HEK293T (cell line): ENCODE measurements at regions not wholly inside any gene's neighbourhood (a gene's known extent, or its start where the extent isn't known, plus 50 kb on each side); places are given as distances from the start of the nearest gene placed in this dataset.

ENCODE experiments used
- CTCF ChIA-PET: fragments of 350-600 bp; formaldehyde crosslinking; extraction: SDS; loops from one replicate; lab custom pipeline; 2021; ENCODE audit warnings: antibody characterized with exemption, inconsistent platforms; lab: Yijun Ruan, JAX
- POLR2A ChIA-PET: fragments of 350-600 bp; formaldehyde crosslinking; extraction: SDS; loops from one replicate; lab custom pipeline; 2020; ENCODE audit warnings: antibody characterized with exemption, inconsistent platforms; lab: Yijun Ruan, JAX
- DNase-seq: peaks from one replicate; pipeline ENCODE4 v3.0.0; 2012; ENCODE audit warnings: mixed read lengths; ENCODE audit errors: extremely low spot score
- ARNT ChIP-seq: fragments of 450-650 bp; IDR thresholded peaks from 2 replicates; pipeline ENCODE4 v1.6.1; 2017; ENCODE audit warnings: mild to moderate bottlenecking
- BHLHE40 ChIP-seq: fragments of 450-650 bp; IDR thresholded peaks from 2 replicates; pipeline ENCODE4 v1.6.1; 2016; ENCODE audit warnings: mild to moderate bottlenecking, moderate library complexity, borderline replicate concordance
- CTBP1 ChIP-seq: fragments of 450-650 bp; IDR thresholded peaks from 2 replicates; pipeline ENCODE4 v1.6.1; 2016; ENCODE audit warnings: borderline replicate concordance
- ELF4 ChIP-seq: fragments of 450-650 bp; IDR thresholded peaks from 2 replicates; pipeline ENCODE4 v1.6.1; 2017; ENCODE audit warnings: antibody characterized with exemption
- FOXA1 ChIP-seq: fragments of 450-650 bp; IDR thresholded peaks from 2 replicates; pipeline ENCODE4 v1.6.1; 2016; ENCODE audit warnings: mild to moderate bottlenecking
- FOXK2 ChIP-seq: fragments of 450-650 bp; IDR thresholded peaks from 2 replicates; pipeline ENCODE4 v1.6.1; 2016; ENCODE audit warnings: mild to moderate bottlenecking
- FOXM1 ChIP-seq: fragments of 450-650 bp; IDR thresholded peaks from 2 replicates; pipeline ENCODE4 v1.6.1; 2017; ENCODE audit warnings: mild to moderate bottlenecking, borderline replicate concordance
- HDGF ChIP-seq: fragments of 450-650 bp; IDR thresholded peaks from 2 replicates; pipeline ENCODE4 v1.6.1; 2017; ENCODE audit warnings: antibody characterized with exemption, borderline replicate concordance
- L3MBTL2 ChIP-seq: fragments of 450-650 bp; conservative IDR thresholded peaks from 2 replicates; pipeline ENCODE4 v1.6.1; 2016; ENCODE audit warnings: mild to moderate bottlenecking
- LEF1 ChIP-seq: fragments of 450-650 bp; IDR thresholded peaks from 2 replicates; pipeline ENCODE4 v1.6.1; 2017; ENCODE audit warnings: mild to moderate bottlenecking, borderline replicate concordance
- NFRKB ChIP-seq: fragments of 450-650 bp; IDR thresholded peaks from 2 replicates; pipeline ENCODE4 v1.6.1; 2016; ENCODE audit warnings: mild to moderate bottlenecking, moderate library complexity
- PKNOX1 ChIP-seq: fragments of 450-650 bp; IDR thresholded peaks from 2 replicates; pipeline ENCODE4 v1.6.1; 2016
- SP1 ChIP-seq: fragments of 450-650 bp; IDR thresholded peaks from 2 replicates; pipeline ENCODE4 v1.6.1; 2017
- SUZ12 ChIP-seq: fragments of 450-650 bp; IDR thresholded peaks from 2 replicates; pipeline ENCODE4 v1.6.1; 2016; ENCODE audit warnings: mild to moderate bottlenecking
- TARDBP ChIP-seq: fragments of 450-650 bp; IDR thresholded peaks from 2 replicates; pipeline ENCODE4 v1.6.1; 2016
- ZNF384 ChIP-seq: fragments of 450-650 bp; IDR thresholded peaks from 2 replicates; pipeline ENCODE4 v1.6.1; 2016

DNA sequence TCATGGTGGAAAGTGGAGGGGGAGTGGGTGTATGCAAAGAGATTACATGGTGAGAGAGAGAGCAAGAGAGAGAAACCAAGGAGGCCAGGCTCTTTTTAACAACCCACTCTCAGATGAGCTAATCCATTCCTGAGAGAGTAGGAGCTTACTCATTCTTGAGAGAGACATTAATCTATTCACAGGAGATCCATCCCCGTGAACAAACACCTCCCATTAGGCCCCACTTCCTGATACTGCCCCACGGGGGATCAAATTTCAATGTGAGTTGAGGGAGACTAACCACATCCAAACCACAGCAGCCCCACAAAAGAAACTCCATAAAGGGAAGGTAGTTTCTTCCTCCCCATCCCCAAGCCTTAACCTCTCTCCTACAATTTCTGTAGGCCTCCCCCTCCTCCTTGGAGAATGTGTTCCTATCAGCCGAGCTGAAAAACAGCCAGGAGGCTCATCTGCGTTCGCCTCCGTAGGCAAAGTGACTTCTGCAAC, 450.0 kb downstream of the NPIPA7 start:
- DNase-seq, result no peak
- TF ChIP-seq ELF4 (no peak), ZNF384 (no peak), ARNT (no peak), FOXA1 (no peak), FOXM1 (no peak), HDGF (no peak), L3MBTL2 (no peak), TARDBP (no peak), SP1 (no peak), LEF1 (no peak)
- CTCF ChIA-PET, result interaction anchor here (0.9 kb wide), 1 partner anchor 34 kb away, joined by 3 read pairs; no protein-coding TSS in a partner anchor
- POLR2A ChIA-PET, result no interaction called here

- CTCF ChIA-PET, result no interaction called here
- TF ChIP-seq FOXK2 (no peak), FOXM1 (no peak), CTBP1 (no peak), TARDBP (no peak), NFRKB (no peak), HDGF (no peak), FOXA1 (no peak), ELF4 (no peak), SUZ12 (no peak), LEF1 (no peak), SP1 (no peak), L3MBTL2 (no peak), ZNF384 (no peak), PKNOX1 (no peak), ARNT (no peak)
- POLR2A ChIA-PET, result no interaction called here
- no peak for DNase-seq
Measured at GRCh38 chr16:16830401-16830800, 451.5 kb downstream of the NPIPA7 start.

DNA sequence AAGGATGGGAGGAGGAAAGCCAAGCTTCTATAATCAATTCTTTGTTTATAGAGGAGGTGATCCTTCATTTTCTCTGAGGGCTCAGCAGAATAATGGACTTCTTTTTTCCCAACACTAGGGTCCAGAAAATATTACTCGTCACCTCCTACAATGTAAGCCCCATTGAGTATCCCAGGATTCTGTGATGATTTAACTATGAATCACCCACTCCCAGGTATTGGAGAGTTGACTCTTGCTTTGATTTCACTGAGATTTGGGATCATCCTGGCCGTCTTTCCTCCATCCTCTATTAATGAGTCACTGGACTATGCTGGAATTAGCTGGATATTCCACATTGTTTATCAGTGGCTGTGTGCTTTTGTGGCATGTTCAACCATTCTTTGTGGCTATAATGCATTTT, 452.0 kb downstream of the NPIPA7 start:
- DNase-seq, result no peak
- POLR2A ChIA-PET, result no interaction called here
- TF ChIP-seq ELF4 (no peak), BHLHE40 (no peak), TARDBP (no peak), FOXK2 (no peak), SUZ12 (no peak), LEF1 (no peak), PKNOX1 (no peak), ARNT (no peak), HDGF (no peak), CTBP1 (no peak), NFRKB (no peak), ZNF384 (no peak), FOXA1 (no peak), SP1 (no peak), L3MBTL2 (no peak), FOXM1 (no peak)
- CTCF ChIA-PET, result no interaction called here

GRCh38 chr16:16833165-16833564, 454.2 kb downstream of the NPIPA7 start:
- CTCF ChIA-PET, result no interaction called here
- TF ChIP-seq HDGF (no peak), TARDBP (no peak), LEF1 (no peak), FOXM1 (no peak), BHLHE40 (no peak), ZNF384 (no peak), SUZ12 (no peak), CTBP1 (no peak), NFRKB (no peak), ELF4 (no peak), FOXA1 (no peak), L3MBTL2 (no peak), ARNT (no peak), SP1 (no peak), PKNOX1 (no peak)
- no peak for DNase-seq
- POLR2A ChIA-PET, result no interaction called here

- TF ChIP-seq BHLHE40 (no peak), SUZ12 (no peak), LEF1 (no peak), FOXK2 (no peak), SP1 (no peak)
- ChIA-PET CTCF (no interaction called here), POLR2A (no interaction called here)
- no peak for DNase-seq
Measured at GRCh38 chr16:16850274-16850673, 471.3 kb downstream of the NPIPA7 start.

DNA sequence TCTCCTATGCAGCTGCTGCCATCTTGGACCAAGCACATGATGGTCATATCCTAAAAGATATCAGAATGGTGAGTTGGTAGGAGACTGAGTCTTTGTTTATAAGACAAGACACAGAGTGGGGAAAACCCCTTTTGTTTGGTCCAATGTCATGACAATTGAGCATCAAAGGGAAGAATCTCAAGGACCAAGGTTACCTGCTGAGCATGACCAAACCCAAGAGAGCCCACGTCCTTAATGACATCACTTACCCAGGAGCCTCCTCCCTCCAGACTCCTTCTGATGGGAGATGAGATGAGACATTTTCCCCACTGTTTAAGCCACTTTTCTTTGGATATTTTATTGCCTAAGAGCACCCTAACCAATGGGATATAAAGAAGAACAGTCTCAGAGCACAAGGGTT, 478.1 kb downstream of the NPIPA7 start:
- CTCF ChIA-PET, result no interaction called here
- POLR2A ChIA-PET, result no interaction called here
- no peak for DNase-seq
- TF ChIP-seq FOXK2 (no peak), ARNT (no peak), FOXM1 (no peak), NFRKB (no peak), L3MBTL2 (no peak), SUZ12 (no peak), TARDBP (no peak), CTBP1 (no peak), SP1 (no peak), LEF1 (no peak), HDGF (no peak), ELF4 (no peak), BHLHE40 (no peak)
